Left hindlimb (tissue), 1 donor: ENCODE measurements at regions not wholly inside any gene's neighbourhood (a gene's known extent, or its start where the extent isn't known, plus 50 kb on each side); places are given as distances from the start of the nearest gene placed in this dataset.
"Not testable (repeated sequence)": the region's sequence is repeated elsewhere in the genome, so short reads cannot be mapped to it uniquely, and the experiment has no call there.

Experiments
- DNase-seq: peaks from one replicate; pipeline ENCODE4 v3.0.0-alpha.2; 2018

DNA sequence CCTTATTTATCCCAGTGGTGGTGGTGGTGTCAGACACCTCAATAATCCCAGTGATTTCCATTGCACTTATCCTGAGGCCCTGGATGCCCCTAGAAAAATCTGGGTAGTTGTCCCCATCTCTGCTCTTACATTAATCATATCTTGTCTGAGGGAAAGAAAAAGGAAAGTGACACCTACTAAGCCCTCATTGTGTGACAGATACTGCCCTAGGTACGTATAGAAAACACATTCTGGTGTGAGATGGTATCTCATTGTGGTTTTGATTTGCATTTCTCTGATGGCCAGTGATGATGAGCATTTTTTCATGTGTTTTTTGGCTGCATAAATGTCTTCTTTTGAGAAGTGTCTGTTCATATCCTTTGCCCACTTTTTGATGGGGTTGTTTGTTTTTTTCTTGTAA, 162.6 kb upstream of the JADE1 start:
- not testable (repeated sequence) for DNase-seq

DNA sequence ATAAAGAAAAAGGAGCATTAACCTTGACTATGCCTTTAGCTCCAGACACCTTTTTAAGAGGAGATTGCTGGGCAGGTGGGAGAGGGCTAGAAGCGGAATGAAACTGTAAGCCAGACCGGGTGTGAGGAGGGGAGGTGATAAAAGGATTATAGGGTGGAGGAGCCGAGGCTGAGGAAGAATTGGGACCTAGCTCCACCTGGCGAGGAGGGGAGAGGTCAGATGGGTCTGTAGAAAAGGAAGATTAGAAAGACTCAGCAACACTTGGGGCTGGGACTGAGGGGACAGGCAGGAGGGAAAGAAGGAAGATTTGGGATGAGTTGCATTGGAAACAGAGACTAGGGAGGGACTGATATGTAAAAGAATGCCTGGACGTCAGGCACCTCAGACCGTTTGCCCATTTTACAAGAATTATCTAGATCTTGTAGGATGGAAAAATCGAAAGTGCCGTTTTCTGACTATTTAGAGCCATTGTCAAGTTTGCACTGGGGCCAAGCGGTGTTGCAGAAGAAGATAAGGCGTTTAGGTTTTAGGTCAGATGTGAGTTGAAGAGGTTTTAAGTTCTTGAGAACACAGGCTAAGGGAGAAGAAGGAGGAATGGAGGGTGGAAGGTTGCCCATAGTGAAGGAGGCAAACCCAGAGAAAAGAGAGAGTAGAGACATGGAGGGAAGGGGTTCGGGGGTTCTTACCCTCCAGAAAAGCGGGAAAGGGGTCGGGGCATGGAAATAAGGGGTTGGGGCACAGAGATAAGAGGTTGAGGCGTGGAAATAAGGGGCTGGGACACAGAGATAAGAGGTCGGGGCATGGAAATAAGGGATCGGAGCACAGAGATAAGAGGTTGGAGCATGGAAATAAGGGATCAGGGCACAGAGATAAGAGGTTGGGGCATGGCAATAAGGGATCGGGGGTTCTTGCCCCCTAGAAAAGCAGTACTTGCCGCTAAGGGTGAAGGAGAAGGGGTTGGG, 164.5 kb upstream of the JADE1 start:
- DNase-seq = not testable (repeated sequence)

DNA sequence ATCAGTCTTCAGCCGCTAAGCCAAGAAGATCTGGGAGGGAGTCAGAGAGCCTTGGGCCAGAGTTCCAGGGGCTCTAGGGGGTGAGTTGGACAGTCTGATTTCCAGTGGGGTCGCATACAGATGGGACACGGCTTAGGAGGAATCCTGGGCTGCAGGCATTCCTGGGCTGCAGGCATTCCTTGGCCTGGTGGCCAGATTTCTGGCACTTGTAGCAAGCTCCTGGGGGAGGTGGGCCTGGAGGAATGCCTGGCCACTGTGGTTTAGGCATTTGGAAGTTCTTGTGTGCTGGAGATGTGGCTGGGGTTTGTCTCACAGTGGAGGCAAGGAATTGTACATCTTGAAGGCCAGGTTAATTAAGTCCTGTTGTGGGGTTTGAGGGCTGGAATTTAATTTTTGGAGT, 165.4 kb upstream of the JADE1 start:
- not testable (repeated sequence) for DNase-seq

DNA sequence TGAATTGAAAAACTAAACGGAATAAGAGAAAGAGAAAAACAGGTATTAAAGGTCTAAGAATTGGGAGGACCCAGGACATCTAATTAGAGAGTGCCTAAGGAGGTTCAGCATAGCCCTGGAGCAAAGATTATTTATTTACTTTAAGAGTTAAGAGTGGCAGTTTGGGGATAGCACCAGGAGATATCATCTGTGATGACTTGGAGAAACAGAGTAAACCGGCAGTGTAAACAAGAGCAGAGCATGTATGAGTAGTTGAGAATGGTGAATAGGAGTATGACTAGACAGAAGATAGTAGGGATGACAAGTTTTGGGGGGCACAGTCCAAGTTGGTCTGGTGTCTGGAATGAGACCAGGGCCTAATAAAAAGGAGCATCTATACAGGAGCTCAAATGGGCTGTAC, 167.9 kb upstream of the JADE1 start:
- DNase-seq = not testable (repeated sequence)

DNA sequence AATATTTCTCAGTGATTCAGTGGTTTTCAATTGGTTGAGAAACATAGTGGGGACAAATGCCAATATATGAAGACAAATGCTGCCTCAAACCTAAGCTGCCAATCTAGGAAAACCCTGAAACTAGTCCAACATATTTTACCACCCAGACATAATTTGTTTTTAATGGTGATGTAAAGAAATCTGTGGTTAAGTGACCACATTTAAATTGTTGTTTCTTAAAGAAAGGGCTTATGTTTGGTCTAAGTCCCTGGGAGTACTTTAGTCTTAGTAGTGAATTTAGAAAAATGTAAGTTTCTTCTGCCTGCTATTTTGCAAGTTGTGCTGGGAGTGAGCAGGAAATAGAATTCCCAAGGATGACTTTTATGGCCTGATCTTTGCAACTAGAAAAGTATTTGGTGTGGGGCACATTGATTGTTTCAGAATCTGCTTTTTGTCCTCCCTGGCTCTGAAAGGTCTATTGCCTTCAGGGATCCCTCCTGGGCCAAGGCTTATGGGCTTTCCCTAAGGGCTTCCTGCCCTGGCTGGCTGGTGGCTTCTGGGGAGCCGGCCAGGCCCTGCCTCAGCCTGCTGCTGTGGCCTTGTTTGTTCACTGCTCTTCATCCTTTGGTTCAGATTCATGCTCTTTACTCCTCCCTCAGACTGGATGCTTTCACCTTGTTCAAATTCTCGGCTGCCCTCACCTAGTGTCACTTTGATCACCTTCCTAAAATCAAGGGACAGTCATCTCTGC, 169.8 kb upstream of the JADE1 start:
- no peak for DNase-seq

DNA sequence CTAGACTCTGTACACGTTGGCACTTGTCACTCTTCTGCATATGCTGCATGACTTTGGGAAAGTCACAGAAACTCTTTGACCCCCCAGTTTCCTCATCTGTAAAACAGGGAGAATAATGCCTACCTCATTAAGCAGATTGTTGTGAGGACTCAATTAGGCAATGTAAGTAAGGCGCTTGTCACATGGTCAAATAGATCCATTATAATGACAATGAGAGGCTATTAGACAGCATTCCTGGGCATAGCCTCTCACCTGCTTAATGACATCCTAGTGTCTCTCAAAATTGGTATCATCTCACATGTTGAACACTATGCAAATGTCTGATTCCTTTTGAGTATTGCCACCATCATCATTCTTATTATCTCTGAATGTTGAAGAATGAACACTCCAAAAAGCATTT, 172.6 kb upstream of the JADE1 start:
- no peak for DNase-seq

DNA sequence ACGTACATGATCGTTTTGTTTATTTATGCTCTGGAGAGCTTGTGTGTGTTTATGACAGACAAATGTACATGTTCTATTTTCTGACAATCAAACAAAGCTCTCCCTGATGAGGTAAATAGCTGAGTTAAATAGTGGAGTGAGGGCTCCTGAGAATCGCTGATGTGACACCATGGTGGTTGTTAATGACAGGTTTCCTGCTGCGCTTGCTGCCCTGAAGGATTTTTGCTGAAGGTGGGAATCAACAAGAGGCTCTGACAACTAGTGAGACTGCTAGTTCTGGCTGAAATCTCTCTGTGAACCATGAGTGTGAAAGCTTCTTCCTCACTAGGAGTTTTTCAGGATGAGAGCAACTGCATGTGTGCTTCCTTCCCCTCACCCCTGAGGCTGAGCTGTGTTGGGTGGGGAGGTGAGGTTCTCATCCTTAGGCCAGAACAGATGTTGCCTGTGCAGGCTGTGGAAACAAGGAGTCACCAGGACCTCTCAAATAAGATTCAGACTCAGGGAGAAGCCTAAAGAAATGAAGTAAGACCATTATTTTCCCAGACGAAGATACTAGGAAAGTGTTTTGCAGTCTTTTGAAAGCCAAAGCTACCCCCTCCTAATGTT, 173.4 kb upstream of the JADE1 start:
- DNase-seq = no peak

DNA sequence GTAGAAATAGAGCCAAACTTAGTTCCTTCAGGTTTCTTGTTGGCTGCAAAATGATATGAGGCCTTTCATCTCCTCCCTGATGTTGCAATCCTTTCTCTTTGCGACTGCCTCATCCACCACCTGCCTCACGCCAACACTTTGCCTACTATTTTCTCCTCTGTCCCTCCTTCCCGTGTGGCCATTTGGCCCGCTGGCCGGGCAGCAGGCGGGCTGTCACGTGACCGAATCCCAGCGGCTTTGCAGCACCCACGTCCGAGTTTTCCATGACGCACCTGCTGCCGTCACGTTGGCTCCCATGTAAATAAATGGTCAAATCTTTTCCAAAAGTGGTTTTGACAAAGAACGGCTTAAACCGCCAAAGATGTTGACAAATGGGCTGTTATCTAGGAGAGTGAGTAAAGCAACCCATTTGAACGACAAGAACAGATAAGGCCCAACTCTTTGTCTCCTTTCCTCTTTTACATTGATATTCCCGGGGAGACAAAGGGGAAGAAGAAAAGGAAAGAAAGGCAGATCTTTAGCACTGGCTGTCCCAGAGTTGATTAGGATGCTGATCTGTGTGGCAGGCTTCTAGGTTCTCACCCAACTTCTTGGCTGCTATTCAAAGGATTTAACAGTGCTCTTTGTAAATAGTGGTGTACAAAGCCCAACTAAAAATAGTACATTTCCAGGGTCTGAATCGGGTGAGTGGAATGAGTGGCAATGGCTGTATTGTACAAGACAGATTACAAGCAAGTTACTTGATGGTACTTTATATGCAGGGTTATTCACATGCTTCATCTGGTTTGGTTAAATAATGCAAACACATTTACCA, 174.2 kb upstream of the JADE1 start:
- no peak for DNase-seq

DNA sequence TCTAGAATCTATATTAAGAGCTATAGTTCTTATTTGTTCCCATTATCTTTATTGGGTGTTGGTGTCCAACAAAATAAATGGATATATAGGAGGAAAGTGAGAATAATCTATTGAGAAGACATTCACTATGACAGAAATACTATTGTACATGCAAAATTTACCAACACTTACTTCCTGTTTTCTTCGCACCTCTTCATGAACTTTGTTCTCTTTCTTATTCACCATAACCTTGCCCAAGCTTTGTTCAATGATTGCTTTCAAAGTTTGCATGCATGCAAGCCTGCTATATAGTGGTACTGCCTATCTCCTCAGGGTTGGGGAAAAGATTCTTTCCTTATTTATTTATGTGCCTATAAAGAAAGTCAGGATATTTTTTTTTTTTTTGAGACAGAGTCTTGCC, 176.4 kb upstream of the JADE1 start:
- no peak for DNase-seq

DNA sequence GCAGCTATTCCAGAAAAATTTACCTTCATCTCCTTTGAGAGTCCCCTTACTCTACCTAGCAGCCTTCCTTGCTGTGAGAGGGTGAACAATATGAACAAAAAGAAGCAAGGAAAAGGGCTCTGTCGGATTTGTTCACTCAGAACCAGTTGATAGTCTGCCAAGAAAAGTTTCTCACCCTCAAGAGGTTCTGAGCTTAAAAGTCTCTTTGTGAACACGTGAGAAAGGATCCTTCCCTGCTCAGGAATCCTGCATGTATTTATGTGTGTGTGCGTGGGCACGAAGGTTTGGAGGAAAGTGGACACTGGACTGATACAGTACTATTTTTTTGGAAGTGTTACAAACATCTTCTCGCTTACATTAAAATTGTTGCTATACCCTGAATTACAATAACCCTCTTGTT, 178.6 kb upstream of the JADE1 start:
- DNase-seq = no peak

DNA sequence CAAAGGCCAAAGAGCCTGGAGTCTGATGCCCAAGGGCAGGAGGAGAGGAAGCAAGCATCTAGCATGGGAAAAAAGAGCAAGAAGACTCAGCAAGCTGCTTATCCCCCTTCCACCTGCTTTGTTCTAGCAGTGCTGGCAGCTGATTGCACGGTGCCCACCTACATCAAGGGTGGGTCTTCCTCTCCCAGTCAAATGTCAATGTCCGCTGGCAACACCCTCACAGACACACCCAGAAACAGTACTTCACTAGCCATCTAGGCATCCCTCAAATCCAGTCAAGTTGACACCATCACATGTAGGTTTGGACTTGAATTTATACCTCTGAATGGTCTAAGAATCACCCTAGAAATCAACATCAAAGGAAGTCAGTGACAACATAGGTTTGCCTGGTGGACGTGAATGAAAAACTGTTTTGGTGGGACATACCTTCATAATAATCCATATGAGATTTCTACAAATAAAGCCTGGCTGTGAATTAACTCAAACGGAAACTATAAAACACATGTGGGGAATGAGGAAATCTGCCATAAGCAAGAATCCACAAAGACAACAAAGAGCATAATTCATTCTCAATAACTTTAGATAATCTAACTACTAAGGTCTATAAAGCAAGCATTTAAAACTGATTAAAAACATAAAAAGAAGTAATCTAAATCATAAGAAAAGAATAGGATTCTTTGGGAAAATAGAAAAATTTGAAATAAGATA, 185.8 kb upstream of the JADE1 start:
- DNase-seq = no peak

DNA sequence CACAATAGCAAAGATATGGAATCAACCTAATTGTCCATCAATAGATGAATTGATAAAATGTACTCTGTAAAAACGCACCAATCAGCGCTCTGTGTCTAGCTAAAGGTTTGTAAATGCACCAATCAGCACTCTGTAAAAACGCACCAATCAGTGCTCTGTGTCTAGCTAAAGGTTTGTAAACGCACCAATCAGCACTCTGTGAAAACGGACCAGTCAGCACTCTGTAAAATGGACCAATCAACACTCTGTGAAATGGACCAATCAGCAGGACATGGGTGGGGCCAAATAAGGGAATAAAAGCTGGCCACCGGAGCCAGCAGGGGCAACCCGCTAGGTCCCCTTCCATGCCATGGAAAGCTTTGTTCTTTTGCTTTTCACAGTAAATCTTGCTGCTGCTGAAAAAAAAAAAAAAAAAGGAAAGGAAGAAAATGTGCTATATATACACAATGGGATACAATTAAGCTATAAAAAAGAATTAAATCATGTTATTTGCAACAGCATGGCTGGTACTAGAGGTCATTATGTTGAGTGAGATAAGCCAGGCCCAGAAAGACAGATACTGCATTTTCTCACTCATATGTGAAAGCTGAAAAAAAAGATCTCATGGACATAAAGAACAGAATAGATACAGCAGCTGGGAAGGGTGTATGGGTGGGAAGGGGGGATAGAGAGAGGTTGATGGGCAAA, 189.1 kb upstream of the JADE1 start:
- not testable (repeated sequence) for DNase-seq

DNA sequence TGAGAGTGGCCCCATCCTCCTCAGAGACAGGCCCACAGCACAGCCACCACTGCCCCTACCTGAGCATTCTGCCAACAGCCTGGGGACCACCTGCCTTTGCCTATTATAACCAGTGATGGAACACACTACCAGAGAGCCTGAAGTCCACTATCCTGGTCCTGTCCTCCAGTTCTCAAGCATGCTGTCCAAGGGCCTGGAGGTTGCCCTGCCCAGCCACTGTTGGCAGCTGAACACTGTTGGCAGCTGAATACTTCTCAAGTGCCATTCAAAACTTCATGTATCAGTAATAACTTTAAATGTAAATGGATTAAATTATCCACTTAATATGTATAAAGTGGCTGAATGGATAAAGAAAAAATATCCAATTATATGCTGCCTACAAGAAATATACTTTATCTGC, 194.3 kb upstream of the JADE1 start:
- no peak for DNase-seq

DNA sequence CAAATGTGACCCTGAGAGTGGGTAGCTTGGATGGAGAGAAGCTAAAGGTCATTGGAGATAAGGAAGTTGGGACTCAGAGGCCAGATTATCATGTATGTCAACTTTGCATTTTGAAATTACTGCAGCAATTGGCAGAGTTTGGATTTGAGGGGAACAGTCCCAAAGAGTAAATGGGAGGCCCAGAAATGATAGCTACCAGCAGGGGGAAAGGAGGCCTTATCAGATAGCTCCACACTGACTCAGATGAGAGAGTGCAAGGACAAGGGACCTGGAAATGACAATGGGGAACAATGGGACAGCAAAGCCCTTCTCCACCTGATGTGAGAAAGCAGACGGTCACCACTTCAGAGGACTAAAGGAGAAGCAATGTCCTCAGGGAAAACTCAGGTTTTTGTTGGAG, 201.5 kb upstream of the JADE1 start:
- DNase-seq = no peak

DNA sequence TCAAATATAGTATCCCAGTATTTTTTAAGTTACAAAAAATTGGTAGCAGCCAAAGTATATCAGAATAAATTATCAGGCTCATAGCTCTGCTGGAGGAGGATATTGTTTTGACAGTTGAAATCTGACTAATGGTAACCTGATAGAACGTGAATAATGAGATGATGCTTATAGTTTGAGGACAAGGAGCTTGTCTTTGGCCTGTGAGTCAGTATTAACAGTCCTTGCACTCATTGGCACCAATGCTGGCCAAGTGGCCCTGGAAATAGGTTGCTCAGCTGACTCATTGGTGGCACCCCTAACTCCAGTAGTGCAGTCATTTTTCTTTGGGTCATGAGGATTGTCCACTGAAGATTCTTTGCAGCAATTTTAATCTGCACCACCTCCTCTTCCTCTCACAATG, 203.3 kb upstream of the JADE1 start:
- DNase-seq = no peak

DNA sequence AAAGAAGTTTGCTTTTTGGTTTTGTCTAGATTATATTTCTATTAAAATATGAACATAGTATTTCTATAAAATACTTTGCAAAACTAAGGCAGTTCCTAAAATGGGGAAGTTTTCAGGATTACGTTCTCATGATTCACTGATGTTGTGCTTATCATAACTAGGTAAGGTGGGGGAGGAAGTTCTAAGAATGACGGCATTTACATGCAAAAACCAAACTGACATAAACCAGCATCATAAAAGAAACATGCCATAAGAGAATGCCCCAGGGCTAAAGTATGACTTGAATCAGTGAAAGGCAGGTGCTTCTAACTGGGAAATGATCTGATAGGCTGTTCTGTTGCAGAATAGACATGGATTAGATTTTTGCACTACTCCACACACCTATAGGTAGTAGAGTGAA, 204.7 kb upstream of the JADE1 start:
- DNase-seq = no peak

DNA sequence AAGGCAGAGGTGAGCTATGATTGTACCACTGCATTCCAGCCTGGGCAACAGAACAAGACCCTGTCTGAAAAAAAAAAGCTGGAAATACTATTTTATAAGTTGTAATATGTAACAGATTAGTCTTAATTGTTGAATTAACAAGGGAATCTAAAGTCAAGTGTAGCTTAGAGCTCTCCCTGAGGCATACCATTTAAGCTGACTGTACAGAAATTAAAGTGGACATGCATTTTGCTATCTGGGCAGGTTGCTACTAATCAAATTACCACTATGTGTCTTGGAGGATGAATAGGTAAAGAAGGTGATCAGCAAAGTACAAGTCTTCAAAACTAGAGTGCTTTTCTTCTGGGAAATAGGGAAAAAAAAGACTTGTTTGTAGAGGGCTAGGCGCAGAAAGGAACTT, 205.3 kb upstream of the JADE1 start:
- DNase-seq = no peak

DNA sequence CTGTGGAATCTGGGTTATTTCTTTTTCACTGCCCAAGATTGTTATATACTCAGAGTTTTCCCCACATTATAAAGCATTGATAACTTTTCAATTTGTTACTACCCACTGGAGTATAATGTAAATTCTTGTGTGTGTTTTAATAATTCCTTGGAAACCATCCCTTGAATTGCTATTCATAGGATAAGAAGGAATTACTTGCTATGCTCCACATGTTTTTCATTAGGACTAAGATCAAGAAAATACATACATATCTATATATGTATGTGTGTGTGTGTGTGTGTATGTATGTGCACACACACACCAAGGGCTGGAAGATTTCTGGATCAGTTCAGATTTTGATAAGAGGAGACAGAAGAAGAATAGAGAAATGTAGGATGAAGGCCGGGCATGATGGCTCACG, 206.4 kb upstream of the JADE1 start:
- DNase-seq = no peak

DNA sequence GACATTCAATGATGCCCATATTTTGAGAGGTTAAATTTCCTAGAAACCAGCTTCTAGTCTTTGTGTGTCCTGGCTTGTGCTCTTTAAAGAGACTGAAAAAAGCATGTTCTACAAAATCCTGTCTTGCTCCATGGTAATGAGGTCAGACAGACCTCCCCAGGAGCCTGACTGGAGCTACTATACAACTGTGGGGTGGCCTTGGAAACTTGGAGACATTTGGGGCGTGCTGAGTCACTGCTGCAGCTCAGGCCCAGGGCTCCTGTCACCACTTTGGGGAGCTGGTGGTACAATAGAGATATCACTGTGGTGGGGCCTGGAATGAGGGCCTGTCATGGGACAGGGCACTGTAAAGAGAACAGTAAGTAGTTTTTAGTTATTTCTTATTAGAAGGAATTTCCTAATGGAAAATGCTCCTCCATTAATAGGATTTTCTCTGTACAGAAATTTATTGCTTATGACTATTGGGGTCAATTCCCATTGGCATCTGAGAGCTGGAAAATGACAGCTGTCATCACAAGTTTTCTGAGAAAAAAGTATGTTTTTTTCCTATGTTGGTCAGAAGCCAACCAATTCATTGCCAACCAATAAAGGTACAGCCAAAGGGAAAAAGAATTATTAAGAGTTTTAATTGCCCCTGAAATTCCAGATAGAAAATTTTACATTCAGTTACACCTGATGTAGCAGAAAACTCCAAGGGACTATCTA, 207.4 kb upstream of the JADE1 start:
- DNase-seq = no peak

DNA sequence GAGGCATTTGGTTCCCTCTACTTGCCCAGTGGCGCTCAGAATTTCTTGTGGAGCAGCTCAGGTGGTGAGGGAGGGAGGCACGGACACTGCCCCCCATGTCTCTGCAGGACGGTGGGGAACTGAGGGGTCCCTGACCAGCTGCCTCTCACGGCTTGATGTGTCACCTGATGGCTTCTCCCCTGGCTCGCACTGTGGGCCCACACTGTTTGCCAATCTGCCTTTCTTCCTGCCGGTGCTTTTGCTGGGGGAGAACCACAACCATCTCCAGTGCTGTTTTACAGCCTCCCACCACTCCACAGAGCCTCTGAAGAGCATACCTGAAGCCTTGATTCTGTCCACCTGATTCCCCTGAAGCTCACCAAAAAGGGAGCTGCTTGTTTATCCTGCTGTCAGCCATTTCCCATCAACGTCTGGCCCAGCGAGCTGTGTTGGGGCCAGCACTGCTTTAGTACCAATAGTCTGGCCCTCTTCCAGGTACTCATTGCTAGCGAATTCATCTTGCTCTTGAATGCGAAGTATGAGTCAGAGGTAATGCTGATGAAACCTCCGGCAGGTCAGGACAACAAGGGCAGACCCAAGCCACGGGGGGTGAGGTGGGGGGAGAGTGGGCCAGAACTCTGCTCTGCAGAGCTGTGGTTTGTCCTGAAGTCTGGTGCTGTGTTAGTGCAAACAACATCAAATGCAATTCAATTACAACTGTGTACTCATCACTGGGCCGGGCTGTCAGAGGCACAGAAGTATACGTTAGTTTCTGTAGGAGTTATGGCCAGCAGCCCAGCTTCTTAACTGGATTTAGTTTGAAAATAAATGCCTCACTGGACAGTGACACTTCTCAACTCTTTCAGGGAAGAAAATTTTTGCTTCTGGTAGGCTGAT, 208.3 kb upstream of the JADE1 start:
- DNase-seq = peak; percentile 46
